SH-SY5Y (cell line): ENCODE measurements at regions not wholly inside any gene's neighbourhood (a gene's known extent, or its start where the extent isn't known, plus 50 kb on each side); places are given as distances from the start of the nearest gene placed in this dataset.

Experiments
- GATA2 ChIP-seq: IDR thresholded peaks from 2 replicates; pipeline ENCODE4 v1.6.1; 2011; ENCODE audit warnings: mild to moderate bottlenecking, low read depth, low read length
- GATA3 ChIP-seq: IDR thresholded peaks from 2 replicates; pipeline ENCODE4 v1.6.1; 2011; ENCODE audit warnings: low read depth, mild to moderate bottlenecking, low read length, moderate library complexity

DNA sequence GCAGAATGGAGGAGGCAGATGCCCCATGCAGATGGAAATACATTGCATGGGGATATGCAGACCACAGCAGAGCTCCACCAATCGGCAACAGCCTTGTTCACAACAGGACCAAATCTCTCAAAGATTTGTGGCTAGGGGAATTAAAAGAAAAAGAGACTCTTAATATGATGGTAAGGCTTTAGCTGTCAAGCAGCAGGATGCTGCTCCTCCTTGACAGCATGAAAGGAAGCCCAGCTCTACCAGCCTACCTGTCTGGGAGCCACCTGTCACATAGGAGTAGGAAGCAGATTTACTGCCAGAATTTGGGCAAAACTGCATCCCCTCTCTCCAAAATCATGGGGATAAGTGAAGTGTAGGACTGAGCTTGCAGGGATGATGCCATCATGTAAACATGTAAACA, 769.6 kb upstream of the ARPP21 start:
- TF ChIP-seq GATA2 (no peak), GATA3 (no peak)
